ENCODE measurements at regions not wholly inside any gene's neighbourhood (a gene's known extent, or its start where the extent isn't known, plus 50 kb on each side); places are given as distances from the start of the nearest gene placed in this dataset.
A peak's percentile ranks its signal among the peaks of the same experiment; 100 is the strongest.

DNA sequence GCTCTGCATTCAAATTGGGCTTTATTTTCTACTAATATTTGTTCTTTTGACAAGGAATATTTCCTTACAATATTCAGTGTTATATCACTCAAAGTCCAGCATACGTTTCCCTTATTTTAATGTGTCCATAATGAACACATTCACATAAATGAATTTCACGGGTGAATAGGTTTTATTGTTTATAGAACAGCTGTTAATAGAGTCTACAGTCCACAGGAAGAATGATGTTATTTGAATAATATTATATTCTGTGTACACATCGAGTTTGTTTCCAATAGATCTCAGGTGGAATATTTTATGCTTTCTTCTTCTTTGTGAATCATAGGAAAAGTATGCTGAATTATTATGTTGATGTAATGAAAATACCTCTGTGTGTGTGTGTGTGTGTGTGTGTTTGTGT is 582.4 kb downstream of the CDH26 start:
- ATAC-seq (no peak), DNase-seq (ENCODE audit: low spot score) (no peak)
- peaks cover 9 to 13% of the 10 kb centered on the region in 2 donors for H3K27me3 Mint-ChIP-seq
- H3K4me3 Mint-ChIP-seq, result no peak overlapping the region
- no peaks in the 10 kb centered on the region for H3K36me3 Mint-ChIP-seq
- H3K27ac Mint-ChIP-seq, result no peak overlapping the region
- no peaks in the 10 kb centered on the region for H3K9me3 Mint-ChIP-seq
- no peaks in the 10 kb centered on the region for H3K4me1 Mint-ChIP-seq (ENCODE audit: low read depth in 2 of 2)

DNA sequence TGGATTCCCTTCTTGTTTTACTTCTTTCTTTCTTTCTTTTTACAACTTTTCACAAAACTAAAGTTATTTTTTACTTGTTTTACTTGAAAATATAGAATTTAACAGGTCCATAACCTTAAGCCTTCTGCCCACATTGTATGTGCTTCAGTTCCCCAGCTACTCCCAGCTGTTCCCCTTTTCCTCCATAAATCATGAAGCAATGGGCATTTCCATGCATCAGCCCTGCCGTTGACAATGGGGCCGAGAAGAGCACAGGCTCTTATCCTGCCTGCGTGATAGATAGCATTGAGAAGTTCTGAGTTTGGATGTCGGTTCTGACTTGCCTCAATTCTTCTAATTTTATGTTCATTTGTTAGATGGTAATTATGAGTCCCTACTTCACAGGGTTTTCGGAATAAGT is 583.8 kb downstream of the CDH26 start:
- Mint-ChIP-seq H3K27ac (no peak overlapping the region), H3K4me3 (no peak overlapping the region), H3K27me3 (peaks cover 11 to 21% of the 10 kb centered on the region in 2 donors), H3K9me3 (peaks cover 4% of the 10 kb centered on the region), H3K4me1 (ENCODE audit: low read depth in 2 of 2) (no peaks in the 10 kb centered on the region), H3K36me3 (peaks cover 5% of the 10 kb centered on the region)
- DNase-seq (ENCODE audit: low spot score), result no peak
- no peak for ATAC-seq

DNA sequence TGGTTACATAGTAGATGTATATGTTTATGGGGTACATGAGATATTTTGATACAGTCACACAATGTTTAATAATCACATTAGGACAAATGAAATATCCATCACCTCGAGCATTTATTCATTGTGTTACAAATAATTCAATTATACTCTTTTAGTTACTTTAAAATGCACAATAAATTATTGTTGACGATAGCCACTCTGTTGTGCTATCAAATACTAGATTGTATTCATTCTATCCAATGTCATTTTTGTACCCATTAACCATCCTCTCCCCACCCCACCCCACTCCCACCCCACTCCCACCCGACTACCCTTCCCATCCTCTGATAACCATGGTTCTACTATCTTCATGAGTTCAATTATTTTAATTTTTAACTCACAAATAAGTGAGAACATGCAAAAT is 585.4 kb downstream of the CDH26 start:
- no peak overlapping the region for H3K4me3 Mint-ChIP-seq
- H3K27ac Mint-ChIP-seq, result no peak overlapping the region
- peaks cover 8% of the 10 kb centered on the region for H3K9me3 Mint-ChIP-seq
- H3K36me3 Mint-ChIP-seq, result peaks cover 9% of the 10 kb centered on the region
- H3K27me3 Mint-ChIP-seq, result peaks cover 12 to 37% of the 10 kb centered on the region in 2 donors
- no peak for ATAC-seq
- no peak for DNase-seq (ENCODE audit: low spot score)
- no peaks in the 10 kb centered on the region for H3K4me1 Mint-ChIP-seq (ENCODE audit: low read depth in 2 of 2)

DNA sequence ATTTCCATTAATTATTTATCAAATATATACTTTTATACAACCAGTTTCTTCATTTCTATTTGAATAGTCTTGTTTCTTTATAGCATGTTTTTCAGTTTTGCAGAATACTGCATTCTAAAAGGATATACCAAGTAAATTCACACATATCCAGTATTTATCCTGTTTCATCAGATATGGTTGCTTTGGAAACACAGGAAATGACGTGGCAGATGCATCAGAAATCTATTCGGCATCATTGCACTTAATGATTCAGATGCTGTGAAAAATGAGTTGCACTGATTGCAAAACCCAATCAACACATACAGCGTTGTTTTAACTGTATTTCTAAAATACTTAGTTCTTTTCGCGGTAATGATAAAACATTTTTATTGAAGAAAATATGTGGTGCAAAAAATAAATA is 594.9 kb downstream of the CDH26 start:
- H3K4me3 Mint-ChIP-seq, result no peak overlapping the region
- H3K36me3 Mint-ChIP-seq, result no peaks in the 10 kb centered on the region
- H3K27me3 Mint-ChIP-seq, result peaks cover 12 to 33% of the 10 kb centered on the region in 2 donors
- no peak overlapping the region for H3K27ac Mint-ChIP-seq
- H3K9me3 Mint-ChIP-seq, result no peaks in the 10 kb centered on the region
- ATAC-seq (no peak), DNase-seq (ENCODE audit: low spot score) (no peak)
- no peaks in the 10 kb centered on the region for H3K4me1 Mint-ChIP-seq (ENCODE audit: low read depth in 2 of 2)

DNA sequence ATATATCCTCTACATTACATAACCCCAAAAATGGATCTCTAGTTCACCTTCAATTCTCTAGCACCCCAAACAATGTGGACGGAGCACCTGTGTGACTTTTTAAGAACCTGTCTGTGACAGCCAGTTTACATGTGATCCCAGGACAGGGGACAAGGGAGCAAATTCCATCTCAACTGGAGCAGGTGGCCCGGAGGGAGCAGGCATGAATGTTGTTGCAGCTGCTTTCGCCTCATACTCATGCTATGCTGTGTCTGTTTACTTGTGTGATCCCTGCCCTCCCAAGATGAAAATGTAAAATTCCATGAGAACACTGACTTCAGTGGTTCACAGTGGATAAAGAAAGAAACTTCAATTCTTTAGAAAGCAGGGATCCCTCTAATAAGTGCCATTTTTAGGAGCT is 600.3 kb downstream of the CDH26 start:
- H3K4me1 Mint-ChIP-seq (ENCODE audit: low read depth in 2 of 2), result no peaks in the 10 kb centered on the region
- H3K27me3 Mint-ChIP-seq, result peaks cover 11 to 47% of the 10 kb centered on the region in 2 donors
- no peak overlapping the region for H3K27ac Mint-ChIP-seq
- DNase-seq (ENCODE audit: low spot score) (no peak), ATAC-seq (no peak)
- H3K36me3 Mint-ChIP-seq, result no peaks in the 10 kb centered on the region
- H3K9me3 Mint-ChIP-seq, result no peaks in the 10 kb centered on the region
- H3K4me3 Mint-ChIP-seq, result no peak overlapping the region

DNA sequence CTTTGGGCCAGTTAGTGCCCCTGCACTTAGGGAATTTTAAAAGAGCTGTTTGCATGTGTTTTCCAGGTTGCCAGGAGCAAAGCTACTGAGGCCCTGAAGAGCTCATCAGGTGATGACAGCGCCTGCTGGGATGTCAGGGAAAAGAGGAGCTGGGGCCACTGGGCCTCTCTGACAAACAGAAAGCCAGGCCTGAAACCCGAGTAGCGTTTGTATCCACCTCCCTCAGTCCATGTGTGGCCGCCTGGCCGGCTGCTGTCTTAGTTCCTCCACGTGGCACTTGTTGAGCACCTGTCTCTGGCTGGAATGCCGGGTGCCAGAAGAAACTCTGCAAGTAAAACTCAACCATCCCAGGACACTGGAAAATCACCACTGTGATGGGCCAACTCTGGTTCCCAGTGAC is 601.2 kb downstream of the CDH26 start:
- no peak overlapping the region for H3K27ac Mint-ChIP-seq
- H3K27me3 Mint-ChIP-seq, result peaks cover 11 to 52% of the 10 kb centered on the region in 2 donors
- no peaks in the 10 kb centered on the region for H3K36me3 Mint-ChIP-seq
- H3K9me3 Mint-ChIP-seq, result no peaks in the 10 kb centered on the region
- H3K4me3 Mint-ChIP-seq, result no peak overlapping the region
- ATAC-seq (no peak), DNase-seq (ENCODE audit: low spot score) (no peak)
- no peaks in the 10 kb centered on the region for H3K4me1 Mint-ChIP-seq (ENCODE audit: low read depth in 2 of 2)

DNA sequence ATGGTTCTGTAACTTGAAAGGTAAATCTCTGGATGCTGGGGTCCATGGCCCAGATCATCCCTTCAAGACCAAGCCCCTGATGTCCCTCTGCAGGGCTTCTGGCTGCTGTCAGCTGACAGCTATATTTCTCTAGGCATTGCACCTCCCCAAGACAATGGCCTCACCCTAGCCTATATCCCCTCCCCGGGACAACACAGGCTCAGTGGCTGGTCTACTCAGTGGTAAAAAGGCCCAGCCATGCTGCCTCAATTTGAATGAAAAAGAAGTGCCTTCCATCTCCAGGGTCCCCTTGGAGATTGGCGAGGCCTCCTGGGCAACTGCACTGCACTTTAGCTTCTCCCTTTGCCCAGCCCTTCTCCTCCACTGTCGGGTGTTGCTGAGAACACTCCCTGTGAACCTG is 602.8 kb downstream of the CDH26 start:
- ATAC-seq (no peak), DNase-seq (ENCODE audit: low spot score) (no peak)
- no peak overlapping the region for H3K4me3 Mint-ChIP-seq
- no peaks in the 10 kb centered on the region for H3K4me1 Mint-ChIP-seq (ENCODE audit: low read depth in 2 of 2)
- no peaks in the 10 kb centered on the region for H3K9me3 Mint-ChIP-seq
- peaks cover 13 to 56% of the 10 kb centered on the region in 2 donors for H3K27me3 Mint-ChIP-seq
- H3K27ac Mint-ChIP-seq, result no peak overlapping the region
- H3K36me3 Mint-ChIP-seq, result no peaks in the 10 kb centered on the region

DNA sequence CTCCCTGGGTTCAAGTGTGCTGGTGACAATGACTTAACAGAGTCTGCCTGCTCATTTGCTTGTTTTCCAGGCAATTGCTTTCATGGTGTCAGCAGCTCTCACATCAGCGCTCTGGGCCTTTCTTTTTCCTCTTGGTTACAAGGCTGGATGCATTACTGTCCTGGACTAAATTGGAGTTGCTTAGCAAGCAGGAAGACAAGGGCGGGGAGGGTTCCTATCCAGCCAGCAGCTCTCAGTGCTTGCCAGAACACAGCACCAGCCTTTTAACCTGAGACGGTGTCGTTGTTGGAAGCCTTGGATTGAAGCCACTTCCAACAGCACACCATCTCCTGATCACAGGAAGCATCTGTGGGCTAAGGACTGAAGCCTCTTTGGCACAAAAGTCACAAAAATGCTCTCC is 606.9 kb downstream of the CDH26 start:
- Mint-ChIP-seq H3K4me1 (ENCODE audit: low read depth in 2 of 2) (no peaks in the 10 kb centered on the region), H3K4me3 (no peak overlapping the region), H3K27me3 (peaks cover 9 to 37% of the 10 kb centered on the region in 2 donors), H3K9me3 (no peaks in the 10 kb centered on the region), H3K36me3 (no peaks in the 10 kb centered on the region), H3K27ac (no peak overlapping the region)
- DNase-seq (ENCODE audit: low spot score) (no peak), ATAC-seq (no peak)

DNA sequence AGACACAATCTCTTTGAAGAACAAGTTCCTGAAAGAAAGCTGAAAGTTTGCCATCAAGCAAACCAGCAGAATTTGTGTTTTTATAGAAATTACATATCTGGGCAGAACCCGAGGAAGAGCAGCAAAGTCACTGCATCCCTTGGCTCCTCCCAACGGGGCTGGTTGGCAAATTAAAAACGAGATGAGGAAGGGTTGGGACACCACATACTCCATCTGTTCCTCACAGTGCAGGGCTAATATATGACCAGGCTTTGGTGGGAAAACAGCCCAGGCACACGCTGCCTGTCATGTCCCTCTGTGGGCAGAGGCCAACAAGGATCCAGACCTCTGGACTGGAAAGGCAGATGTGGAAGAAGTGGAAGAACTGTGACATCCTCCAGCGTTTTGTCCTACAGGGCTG is 607.3 kb downstream of the CDH26 start:
- no peak overlapping the region for H3K27ac Mint-ChIP-seq

DNA sequence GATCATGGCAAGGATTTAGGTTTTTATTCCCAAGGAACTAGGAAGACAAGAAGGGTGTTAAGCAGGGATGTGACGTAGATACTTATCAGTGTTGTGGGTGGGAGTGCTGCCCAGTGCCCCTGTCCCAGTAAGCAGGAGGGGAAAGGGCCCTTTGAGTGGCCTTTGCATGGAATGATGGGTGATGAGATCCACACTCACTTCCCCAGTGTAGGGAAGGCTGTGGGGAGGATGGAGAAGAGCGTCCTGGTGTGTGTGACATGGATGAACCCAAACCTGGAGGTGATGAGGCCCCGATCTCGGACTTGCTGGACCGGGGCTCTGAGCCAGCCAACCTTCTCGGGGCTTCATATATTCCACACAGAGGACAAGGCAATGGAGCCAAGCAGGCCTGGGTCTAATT is 610.9 kb downstream of the CDH26 start:
- H3K9me3 Mint-ChIP-seq, result no peaks in the 10 kb centered on the region
- ATAC-seq (peak; percentile 24 to 31), DNase-seq (ENCODE audit: low spot score) (no peak)
- H3K27ac Mint-ChIP-seq, result no peak overlapping the region
- H3K36me3 Mint-ChIP-seq, result no peaks in the 10 kb centered on the region
- peaks cover 11 to 16% of the 10 kb centered on the region in 2 donors for H3K27me3 Mint-ChIP-seq
- no peak overlapping the region for H3K4me3 Mint-ChIP-seq
- no peaks in the 10 kb centered on the region for H3K4me1 Mint-ChIP-seq (ENCODE audit: low read depth in 2 of 2)

More for the DNA sequence above, 607.3 kb downstream of the CDH26 start:
- no peak for DNase-seq (ENCODE audit: low spot score)
- Mint-ChIP-seq H3K4me3 (no peak overlapping the region), H3K27me3 (peaks cover 11 to 32% of the 10 kb centered on the region in 2 donors), H3K4me1 (ENCODE audit: low read depth in 2 of 2) (no peaks in the 10 kb centered on the region), H3K9me3 (no peaks in the 10 kb centered on the region), H3K36me3 (no peaks in the 10 kb centered on the region)
- ATAC-seq, result no peak

DNA sequence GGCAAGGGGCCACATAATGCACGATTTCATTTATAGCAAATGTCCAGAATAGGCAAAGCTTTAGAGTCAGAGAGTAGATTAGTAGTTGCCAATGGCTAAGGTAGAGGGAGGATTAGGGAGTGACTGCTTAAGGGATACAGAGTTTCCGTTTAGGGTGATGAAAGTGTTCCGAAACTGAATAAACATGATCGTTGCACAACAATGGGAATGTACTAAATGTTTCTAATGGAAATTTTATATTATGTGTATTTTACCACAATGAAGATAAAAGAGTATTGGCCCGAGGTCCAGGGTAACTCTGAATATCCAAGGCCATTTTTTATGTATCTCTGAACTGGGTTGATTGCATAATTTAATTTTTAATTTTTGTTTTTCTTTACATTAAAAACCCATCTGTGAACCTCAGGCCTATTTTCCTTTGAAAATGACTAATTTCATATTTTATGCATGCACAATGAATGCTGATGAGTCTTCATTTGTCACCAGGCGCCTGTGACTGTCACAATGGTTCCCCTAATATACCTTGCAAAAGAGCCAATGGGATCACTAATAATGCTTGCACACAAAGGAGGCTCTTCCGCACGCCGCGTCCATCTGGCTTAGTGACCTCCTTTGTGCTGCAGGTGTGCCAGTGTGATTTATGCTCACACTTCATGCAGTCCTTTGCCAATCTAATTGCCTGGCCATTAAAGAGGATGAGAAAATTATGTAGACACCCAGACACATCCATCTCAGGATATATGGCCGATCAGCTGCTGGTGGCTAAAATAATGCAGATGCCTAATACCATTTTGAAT is 612.5 kb downstream of the CDH26 start:
- Mint-ChIP-seq H3K27ac (no peak overlapping the region), H3K4me1 (ENCODE audit: low read depth in 2 of 2) (no peaks in the 10 kb centered on the region), H3K9me3 (no peaks in the 10 kb centered on the region), H3K36me3 (no peaks in the 10 kb centered on the region), H3K4me3 (no peak overlapping the region), H3K27me3 (peaks cover 6 to 9% of the 10 kb centered on the region in 2 donors)
- DNase-seq (ENCODE audit: low spot score) (no peak), ATAC-seq (no peak)

DNA sequence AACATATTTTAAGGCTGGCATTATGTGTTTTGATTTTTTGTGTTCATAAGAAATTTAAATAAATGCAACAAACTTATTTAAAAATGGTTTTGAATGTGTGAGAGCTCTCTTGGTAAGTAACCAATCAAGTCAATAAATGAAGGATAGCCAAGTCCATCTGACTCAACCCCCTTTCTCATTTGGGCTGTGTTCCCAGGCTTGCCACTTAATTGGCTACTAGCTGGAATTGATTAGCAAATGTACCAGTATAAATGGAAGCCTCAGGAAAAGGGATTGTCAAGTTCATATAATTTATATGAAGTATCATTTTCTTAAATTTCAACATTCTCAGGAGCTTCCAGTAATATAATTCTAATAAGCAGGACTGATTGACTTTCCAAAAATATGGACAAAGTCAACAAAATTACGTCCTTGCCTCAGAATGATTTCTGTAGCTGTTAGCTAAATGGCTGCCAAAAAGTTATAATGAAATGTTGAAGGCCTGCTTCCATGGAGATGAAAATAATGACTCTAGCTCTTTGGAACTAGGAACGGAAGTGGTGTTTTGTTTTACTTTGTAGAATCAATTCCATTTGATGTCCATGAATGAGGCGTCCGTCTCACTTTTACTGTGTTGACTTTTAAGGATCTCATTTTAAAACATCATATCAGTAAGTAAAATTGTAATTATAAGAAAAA is 614.9 kb downstream of the CDH26 start:
- DNase-seq (ENCODE audit: low spot score), result no peak
- H3K27ac Mint-ChIP-seq, result no peak overlapping the region
- H3K36me3 Mint-ChIP-seq, result no peaks in the 10 kb centered on the region
- H3K27me3 Mint-ChIP-seq, result peaks cover 0 to 9% of the 10 kb centered on the region in 2 donors
- H3K9me3 Mint-ChIP-seq, result no peaks in the 10 kb centered on the region
- ATAC-seq, result no peak
- no peak overlapping the region for H3K4me3 Mint-ChIP-seq
- H3K4me1 Mint-ChIP-seq (ENCODE audit: low read depth in 2 of 2), result no peaks in the 10 kb centered on the region

DNA sequence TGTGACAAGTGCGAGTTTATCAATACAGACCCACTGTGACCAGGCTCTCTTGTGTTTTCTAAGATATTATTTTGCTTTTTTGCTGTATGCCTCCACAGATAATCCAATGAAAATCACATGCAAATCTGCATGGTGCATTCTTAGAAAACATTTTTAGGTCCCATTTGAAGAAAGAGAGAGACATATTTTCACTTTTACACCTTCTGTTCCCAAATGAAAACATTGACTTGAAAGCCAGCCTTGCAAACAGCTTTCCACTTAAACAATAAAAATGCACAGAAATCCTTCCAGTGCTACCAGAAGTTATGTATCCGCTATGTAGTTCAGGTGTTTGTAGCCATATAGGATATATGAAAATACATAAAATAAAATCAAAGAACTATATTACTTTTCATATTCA is 618.0 kb downstream of the CDH26 start:
- H3K27ac Mint-ChIP-seq, result no peak overlapping the region
- H3K4me3 Mint-ChIP-seq, result no peak overlapping the region
- DNase-seq (ENCODE audit: low spot score) (no peak), ATAC-seq (no peak)
- H3K36me3 Mint-ChIP-seq, result no peaks in the 10 kb centered on the region
- H3K4me1 Mint-ChIP-seq (ENCODE audit: low read depth in 2 of 2), result no peaks in the 10 kb centered on the region
- no peaks in the 10 kb centered on the region for H3K9me3 Mint-ChIP-seq
- peaks cover 0 to 10% of the 10 kb centered on the region in 2 donors for H3K27me3 Mint-ChIP-seq

DNA sequence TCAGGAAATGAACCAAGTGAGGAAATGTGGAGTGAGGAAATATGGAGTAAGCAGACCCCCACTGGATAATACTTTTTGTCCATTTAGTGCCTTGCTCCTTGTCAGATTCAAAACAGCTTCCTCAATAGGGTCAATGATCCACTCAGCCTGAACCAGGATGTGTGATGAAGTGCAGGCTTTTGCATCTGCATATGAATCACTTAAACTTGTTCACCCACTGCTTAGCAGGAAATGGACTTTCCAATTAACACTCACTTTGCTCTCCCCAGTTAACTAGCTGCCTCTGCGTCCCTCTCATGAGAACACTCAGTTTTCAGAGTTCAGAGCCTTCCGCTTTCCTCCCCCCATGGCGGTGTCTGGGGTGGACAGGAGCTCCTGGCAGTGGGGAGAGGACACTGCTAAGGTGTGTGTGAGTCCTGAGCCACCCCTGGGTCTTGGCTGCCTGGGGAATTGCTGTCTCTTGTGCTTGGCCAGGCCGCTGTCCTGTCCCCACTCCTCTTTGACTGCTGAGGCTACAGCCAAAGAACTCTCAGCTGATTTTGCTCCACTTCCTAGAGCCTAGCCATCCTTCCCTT is 621.8 kb downstream of the CDH26 start:
- peaks cover 6 to 8% of the 10 kb centered on the region in 2 donors for H3K27me3 Mint-ChIP-seq
- no peak overlapping the region for H3K4me3 Mint-ChIP-seq
- H3K4me1 Mint-ChIP-seq (ENCODE audit: low read depth in 2 of 2), result no peaks in the 10 kb centered on the region

More for the DNA sequence above, 621.8 kb downstream of the CDH26 start:
- Mint-ChIP-seq H3K36me3 (no peaks in the 10 kb centered on the region), H3K27ac (no peak overlapping the region), H3K9me3 (no peaks in the 10 kb centered on the region)
- DNase-seq (ENCODE audit: low spot score), result no peak
- peak; percentile 41 to 46 for ATAC-seq

Data from natural killer cell treated with Interleukin-12 subunit alpha and Interleukin-12 subunit beta and Interleukin-15 and Interleukin-18, amount 100 ng/mL, for 72 hours (primary cell).